ENCODE measurements at regions not wholly inside any gene's neighbourhood (a gene's known extent, or its start where the extent isn't known, plus 50 kb on each side); places are given as distances from the start of the nearest gene placed in this dataset.

DNA sequence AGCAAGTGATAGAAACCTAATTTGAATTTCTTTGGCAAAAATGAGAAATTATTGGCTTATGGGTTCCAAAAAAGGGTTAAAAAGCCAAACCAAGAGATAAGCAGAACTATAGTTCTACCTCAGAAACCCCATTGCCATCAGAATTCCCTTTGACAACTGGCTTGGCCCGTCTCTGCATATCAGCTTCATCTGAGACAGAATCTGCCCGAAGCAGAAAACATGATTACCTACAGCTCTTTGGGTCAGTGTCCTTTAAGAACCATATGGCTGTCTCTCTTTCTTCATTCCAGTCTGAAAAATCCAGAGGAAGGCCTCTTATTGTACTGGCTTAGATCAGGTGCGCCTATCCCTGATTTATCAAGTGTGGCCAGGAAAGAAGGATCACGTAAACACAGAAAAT lies 49.8 kb upstream of the AGPS start:
- DNase-seq: no peak
